ENCODE measurements at regions not wholly inside any gene's neighbourhood (a gene's known extent, or its start where the extent isn't known, plus 50 kb on each side); places are given as distances from the start of the nearest gene placed in this dataset.

DNA sequence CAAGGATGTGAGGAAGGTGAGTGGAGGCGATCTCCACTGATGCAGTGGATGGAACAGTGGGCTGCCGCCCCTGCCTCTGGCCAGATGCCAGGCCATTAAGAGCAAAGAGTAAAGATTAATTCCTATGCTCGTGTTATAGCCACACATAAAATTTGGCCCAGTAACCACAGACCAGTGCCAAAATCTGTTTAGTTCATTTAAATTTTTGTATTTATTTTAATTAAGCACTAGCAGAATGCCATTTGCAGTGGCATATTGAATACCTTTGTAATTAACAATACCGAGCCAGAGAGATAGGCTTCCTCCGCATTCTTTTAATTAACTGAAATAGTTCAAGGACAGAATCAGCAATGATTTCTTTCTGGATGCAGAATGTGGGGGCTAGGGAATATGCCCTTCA is 179.8 kb downstream of the MED10 start:
- H3K4me3 ChIP-seq (ENCODE audit: low read length), result no peak overlapping the region
- TF ChIP-seq, protein P1, sequence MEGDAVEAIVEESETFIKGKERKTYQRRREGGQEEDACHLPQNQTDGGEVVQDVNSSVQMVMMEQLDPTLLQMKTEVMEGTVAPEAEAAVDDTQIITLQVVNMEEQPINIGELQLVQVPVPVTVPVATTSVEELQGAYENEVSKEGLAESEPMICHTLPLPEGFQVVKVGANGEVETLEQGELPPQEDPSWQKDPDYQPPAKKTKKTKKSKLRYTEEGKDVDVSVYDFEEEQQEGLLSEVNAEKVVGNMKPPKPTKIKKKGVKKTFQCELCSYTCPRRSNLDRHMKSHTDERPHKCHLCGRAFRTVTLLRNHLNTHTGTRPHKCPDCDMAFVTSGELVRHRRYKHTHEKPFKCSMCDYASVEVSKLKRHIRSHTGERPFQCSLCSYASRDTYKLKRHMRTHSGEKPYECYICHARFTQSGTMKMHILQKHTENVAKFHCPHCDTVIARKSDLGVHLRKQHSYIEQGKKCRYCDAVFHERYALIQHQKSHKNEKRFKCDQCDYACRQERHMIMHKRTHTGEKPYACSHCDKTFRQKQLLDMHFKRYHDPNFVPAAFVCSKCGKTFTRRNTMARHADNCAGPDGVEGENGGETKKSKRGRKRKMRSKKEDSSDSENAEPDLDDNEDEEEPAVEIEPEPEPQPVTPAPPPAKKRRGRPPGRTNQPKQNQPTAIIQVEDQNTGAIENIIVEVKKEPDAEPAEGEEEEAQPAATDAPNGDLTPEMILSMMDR (conservative IDR thresholded peaks at IDR 0.05; ENCODE audit: low read length), result no peak
- no peak for DNase-seq (ENCODE audit: low read depth)

DNA sequence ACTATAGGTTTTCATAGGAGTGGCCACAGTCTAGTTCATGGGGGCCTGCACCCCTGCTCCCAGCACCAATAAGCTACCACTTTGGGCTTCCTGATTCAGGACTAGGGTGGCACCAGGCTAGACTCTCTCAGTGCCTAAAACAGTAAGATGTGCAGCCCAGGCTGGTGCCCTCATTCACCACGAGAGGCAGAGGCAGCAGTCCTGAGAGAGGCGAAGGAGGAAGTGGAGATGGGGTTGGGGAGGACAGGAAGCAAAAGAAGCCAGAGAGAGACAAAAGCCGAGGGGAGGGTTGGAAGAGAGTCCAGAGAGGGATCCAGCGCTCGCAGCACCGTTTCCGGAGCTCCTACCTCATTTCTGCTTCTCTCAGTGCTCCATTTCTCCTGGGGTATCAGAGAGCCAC is 180.9 kb downstream of the MED10 start:
- no peak for DNase-seq (ENCODE audit: low read depth)
- TF ChIP-seq, protein P1 (conservative IDR thresholded peaks at IDR 0.05; ENCODE audit: low read length), result no peak
- peak overlapping the region; percentile 7; the same call in 1 of the 2 replicates for H3K4me3 ChIP-seq (ENCODE audit: low read length)

DNA sequence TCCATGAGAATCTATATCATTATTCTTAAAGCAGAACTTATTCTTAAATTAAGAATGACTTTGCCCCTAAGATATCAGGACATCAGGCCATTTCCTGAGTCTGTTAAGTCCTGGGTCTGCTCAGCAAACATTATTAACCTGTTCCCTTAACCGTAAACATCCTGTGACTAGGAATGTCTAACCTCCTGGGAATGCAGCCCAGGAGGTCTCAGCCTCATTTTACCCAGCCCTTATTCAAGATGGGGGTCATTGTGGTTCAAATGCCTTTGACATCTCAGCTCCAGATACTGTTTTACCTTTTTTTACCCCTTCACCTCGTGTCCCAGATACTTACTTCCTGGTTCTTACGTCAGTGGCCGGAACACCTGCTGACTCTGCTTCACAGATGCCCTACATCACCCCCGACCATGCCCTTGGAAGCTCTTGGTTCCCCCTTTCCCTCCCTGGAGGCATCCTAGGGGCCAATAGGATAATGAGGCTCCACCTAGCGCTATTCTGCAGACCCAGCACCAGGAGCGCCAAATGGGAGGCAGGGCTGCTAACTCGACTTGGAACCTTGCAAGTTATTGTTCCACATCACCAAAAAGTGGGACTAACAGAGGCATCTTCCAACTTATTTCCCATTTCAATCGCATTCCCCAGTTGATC is 182.5 kb downstream of the MED10 start:
- no peak for DNase-seq (ENCODE audit: low read depth)
- TF ChIP-seq, protein P1 (conservative IDR thresholded peaks at IDR 0.05; ENCODE audit: low read length), result no peak
- H3K4me3 ChIP-seq (ENCODE audit: low read length), result no peak overlapping the region

DNA sequence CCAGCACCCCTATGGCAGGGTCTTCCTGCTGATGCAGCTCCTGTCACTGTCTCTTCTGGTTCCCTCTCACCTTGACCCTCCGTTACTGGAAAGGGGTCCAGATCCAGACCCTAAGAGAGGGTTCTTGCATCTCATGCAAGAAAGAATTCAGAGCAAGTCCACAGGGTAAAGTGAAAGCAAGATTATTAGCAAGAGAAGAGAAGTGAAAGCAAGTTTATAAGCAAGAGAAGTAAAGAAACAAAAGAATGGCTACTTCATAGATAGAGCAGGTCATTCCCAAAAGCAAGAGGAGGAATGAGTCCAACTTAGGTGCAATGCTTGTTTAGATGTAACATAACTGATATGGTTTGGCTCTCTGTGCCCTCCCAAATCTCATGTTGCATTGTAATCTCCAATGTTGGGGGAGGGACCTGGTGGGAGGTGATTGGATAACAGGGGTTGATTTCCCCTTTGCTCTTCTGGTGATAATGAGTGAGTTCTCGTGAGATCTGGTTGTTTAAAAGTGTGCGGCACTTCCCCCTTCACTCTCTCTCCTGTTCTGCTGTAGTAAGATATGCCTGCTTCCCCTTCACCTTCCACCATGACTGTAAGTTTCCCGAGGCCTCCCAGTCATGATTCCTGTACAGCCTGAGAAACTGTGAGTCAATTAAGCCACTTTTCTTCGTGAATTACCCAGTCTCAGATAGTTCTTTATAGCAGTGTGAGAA is 183.3 kb downstream of the MED10 start:
- H3K4me3 ChIP-seq (ENCODE audit: low read length), result no peak overlapping the region
- TF ChIP-seq, protein P1 (conservative IDR thresholded peaks at IDR 0.05; ENCODE audit: low read length), result no peak
- DNase-seq (ENCODE audit: low read depth), result no peak

DNA sequence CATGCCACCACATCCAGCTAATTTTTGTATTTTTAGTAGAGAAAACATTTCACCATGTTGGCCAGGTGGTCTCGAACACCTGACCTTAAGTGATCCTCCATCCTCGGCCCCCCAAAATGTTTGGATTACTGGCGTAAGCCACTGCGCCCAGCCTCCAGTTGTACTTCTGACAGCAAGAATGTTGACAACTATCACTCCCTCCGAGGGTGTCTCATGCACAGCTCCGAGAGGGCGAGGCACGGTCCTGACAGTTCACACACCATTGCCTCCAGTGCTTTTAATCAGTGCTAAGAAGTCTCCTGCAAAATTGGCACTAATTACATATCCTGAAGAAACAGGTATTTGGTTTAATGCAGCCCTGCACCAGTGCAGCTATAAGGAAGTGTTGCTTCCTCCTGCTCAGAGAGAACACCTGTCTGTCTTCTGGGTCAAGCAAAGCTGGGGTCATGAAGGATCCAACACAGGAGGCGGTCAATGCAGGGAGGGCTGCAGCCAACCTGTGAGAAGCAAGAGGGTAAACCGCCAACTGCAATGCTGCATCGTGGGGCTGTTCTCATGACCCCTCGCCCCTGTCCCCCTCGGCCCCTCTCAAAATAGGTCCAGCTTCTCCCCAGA is 184.0 kb downstream of the MED10 start:
- TF ChIP-seq, protein P1 (conservative IDR thresholded peaks at IDR 0.05; ENCODE audit: low read length), result no peak
- DNase-seq (ENCODE audit: low read depth), result no peak
- H3K4me3 ChIP-seq (ENCODE audit: low read length), result no peak overlapping the region

DNA sequence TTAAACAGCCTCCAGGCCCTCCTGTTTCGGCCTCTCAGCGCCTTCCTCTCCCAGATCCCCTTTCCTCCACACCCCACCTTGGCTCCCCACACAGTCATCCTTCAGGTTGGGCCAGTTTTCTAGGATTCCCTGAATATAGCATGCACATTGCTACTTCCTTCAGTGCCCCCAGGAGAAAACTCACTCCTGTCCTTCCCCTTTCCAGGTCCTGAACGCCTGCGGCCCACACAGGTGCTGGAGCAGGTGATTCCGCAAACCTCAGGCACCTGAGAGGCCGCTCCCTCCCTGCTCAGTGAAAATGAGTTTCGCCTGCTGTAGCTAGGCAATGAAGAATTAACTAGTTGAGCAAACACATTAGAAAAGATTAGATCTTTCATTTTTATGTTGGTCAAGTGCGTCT is 185.0 kb downstream of the MED10 start:
- DNase-seq (ENCODE audit: low read depth), result no peak
- TF ChIP-seq, protein P1 (conservative IDR thresholded peaks at IDR 0.05; ENCODE audit: low read length), result no peak

DNA sequence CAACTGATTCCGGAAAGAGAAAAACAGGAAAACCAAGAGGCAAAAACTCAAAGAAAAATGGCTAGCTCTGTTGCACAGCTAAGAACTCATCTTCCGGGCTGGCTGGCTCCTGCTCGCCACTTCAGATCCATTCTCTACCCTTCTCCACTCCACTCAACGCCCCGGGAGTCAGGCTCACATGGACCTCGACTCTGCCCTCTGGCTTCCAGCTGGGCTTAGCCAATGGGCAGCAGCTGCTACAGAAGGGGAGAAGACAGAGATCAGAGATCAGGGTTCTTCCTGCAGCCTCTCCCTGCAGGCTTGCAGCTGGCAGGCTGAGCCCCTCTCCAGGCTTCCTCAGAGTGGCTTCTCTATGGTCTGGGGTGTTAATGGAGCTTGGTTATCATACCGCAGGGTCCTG is 187.5 kb downstream of the MED10 start:
- TF ChIP-seq, protein P1 (conservative IDR thresholded peaks at IDR 0.05; ENCODE audit: low read length), result no peak
- DNase-seq (ENCODE audit: low read depth), result no peak
- H3K4me3 ChIP-seq (ENCODE audit: low read length), result no peak overlapping the region

More for the DNA sequence above, 185.0 kb downstream of the MED10 start:
- no peak overlapping the region for H3K4me3 ChIP-seq (ENCODE audit: low read length)
